NCI-H1417 treated with DMSO at 0.1 percent for 48 hours (cell line): ENCODE measurements at regions not wholly inside any gene's neighbourhood (a gene's known extent, or its start where the extent isn't known, plus 50 kb on each side); places are given as distances from the start of the nearest gene placed in this dataset.

Experiments used
- DNase-seq: peaks from one replicate; lab custom pipeline; 2025; lab: John Stamatoyannopoulos, UW

DNA sequence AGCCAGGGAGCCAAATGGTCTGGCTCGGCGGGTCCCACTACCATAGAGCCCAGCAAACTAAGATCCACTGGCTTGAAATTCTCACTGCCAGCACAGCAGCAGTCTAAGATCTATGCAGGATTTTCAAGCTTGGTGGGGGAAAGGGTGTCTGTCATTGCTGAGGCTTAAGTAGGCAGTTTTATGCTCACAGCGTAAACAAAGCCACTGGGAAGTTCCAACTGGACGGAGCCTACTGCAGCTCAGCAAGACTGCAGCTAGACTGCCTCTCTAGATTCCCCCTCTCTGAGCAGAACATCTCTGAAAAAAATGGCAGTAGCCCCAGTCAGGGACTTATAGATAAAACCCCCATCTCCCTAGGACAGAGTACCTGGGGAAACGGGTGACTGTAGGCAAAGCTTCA is 277.6 kb upstream of the PHF14 start:
- DNase-seq = no peak

GRCh38 chr7:10703059-10703458 is 270.6 kb upstream of the PHF14 start:
- no peak for DNase-seq

DNA sequence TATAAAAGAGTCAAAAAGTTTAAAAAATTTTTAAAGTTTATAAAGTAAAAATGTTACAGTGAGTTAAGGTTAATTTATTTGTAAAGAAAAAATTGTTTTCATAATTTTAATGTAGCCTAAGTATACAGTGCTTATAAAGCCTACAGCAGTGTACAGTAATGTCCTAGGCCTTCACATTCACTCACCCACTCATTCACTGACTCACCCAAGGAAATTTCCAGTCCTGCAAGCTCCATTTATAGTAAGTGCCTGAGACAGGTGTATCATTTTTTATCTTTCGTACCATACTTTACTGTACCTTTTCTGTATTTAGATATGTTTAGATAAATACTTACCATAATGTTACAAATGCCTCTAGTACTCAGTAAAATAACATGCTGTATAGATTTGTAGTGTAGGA is 269.7 kb upstream of the PHF14 start:
- no peak for DNase-seq

- no peak for DNase-seq
These were observed 269.0 kb upstream of the PHF14 start for GRCh38 chr7:10704653-10705052.

- DNase-seq = no peak
These were observed 266.7 kb upstream of the PHF14 start for GRCh38 chr7:10706875-10707493.

GRCh38 chr7:10707519-10707918 is 266.2 kb upstream of the PHF14 start:
- no peak for DNase-seq

DNA sequence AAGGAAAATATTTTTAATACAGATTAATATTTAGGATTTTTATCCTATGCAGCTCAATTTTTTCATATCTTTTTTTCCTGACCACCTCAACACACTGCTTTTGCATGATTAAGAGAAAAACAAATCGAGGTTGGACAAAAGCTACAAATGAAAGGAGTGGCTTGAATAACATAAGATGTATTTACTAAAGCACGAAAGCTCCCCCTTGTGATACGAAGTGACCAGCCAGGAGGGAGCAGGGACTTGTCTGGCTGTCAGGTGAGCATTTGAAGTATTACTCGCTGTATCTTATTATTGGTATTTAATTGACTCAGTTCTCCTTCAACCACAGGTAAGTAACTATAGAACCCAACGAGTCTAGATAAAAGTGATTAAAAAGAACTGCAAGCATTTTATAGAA is 265.2 kb upstream of the PHF14 start:
- DNase-seq = peak; percentile 41

DNA sequence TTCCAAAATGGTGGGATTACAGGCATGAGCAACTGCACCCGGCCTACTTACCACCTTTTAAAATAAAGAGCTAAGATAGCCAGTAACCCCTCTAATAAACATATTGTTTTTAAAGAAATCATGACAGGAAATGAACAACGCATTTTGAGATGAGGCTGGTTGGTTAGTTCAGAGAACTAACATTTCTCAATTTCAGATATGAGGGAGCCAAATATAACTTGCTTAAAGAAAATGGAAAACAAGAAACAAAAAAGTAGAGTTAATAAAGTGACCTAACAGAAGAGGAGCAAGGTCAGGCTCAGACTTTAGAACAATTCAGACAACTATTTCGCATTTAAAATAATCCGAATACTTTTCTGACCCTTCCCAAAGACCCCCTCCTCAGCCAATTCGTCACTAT is 254.9 kb upstream of the PHF14 start:
- DNase-seq = no peak

- no peak for DNase-seq
These were observed 253.6 kb upstream of the PHF14 start for GRCh38 chr7:10720042-10720441.

DNA sequence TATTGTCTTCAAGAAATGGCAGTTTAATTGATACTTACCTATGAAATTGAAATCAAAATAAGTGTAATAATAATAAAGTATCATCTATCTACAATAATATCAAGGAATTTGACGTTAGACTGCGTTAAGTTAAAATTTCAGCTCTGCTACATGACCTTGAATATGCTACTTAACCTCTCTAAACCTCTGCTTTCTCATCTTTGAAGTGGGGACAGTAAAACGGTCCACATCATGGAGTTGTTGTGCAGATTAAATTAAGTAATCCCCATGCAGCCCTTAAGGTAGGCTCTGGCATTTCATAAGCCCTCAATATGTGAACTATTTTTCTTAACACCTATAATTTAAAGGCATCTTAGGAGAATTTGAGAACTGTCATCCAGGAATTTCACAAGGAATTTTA is 252.4 kb upstream of the PHF14 start:
- no peak for DNase-seq

GRCh38 chr7:10723832-10724231 is 249.8 kb upstream of the PHF14 start:
- DNase-seq = no peak

DNA sequence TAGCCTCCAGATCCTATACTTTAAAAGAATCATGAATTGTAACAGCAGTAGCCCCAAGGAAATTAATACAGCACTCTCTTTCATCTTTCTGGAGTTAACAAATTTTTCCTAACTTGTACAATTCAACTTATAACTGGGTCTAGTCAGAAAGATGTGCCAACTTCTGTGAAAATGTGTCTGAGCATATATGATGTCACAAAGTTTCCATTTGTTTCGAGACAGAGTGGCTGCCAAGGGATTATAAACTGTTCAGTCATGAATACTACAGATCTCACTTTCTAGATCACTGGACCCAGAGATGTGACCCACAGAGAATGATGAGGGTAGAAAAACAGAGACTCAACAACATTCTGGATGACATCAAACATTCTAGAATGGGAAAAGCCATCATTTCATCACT is 249.2 kb upstream of the PHF14 start:
- DNase-seq = no peak

GRCh38 chr7:10727636-10728035 is 246.0 kb upstream of the PHF14 start:
- no peak for DNase-seq

- DNase-seq = no peak
These were observed 242.4 kb upstream of the PHF14 start for GRCh38 chr7:10731253-10731773.

GRCh38 chr7:10733747-10734146 is 239.9 kb upstream of the PHF14 start:
- DNase-seq = no peak

DNA sequence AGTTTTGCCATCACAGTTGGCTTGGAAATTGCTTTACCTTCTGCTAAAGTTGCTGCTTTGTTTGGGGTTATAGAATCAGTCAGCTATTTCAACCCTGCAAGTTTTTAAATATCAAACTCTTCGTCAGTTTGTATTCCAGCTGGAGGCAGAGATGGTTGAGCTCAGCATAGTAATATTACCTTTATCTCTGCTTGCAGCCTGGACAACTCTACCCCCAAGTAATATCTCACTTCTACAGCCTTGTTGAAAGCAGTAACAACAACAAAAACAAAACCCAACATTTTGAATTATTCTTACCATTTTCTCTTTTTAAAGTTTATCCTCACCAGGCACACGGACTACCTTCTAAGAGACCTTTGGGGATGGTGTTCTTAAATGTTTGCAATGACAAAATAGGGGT is 239.1 kb upstream of the PHF14 start:
- no peak for DNase-seq

DNA sequence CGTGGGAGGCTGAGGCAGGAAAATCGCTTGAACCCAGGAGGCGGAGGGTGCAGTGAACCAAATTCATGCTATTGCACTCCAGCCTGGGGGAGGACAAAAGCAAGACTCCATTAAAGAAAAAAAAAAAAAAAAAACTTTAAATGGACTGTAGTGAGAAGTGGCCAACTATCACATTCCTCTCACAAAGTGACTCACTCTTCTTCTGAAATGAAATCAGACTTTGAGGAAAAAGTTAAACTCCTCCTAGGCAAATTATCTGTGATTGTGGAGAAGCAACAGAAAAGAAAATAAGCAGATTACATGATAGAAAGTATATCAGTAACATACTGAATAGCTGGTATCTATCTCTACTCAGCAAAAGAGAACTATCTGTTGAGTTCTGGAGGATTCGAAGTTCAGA is 234.3 kb upstream of the PHF14 start:
- DNase-seq = no peak

GRCh38 chr7:10740805-10741204 is 232.9 kb upstream of the PHF14 start:
- no peak for DNase-seq

GRCh38 chr7:10756981-10757380 is 216.7 kb upstream of the PHF14 start:
- no peak for DNase-seq

- DNase-seq = no peak
These were observed 214.6 kb upstream of the PHF14 start for GRCh38 chr7:10759120-10759519.

- DNase-seq = no peak
These were observed 205.9 kb upstream of the PHF14 start for GRCh38 chr7:10767771-10768170.

DNA sequence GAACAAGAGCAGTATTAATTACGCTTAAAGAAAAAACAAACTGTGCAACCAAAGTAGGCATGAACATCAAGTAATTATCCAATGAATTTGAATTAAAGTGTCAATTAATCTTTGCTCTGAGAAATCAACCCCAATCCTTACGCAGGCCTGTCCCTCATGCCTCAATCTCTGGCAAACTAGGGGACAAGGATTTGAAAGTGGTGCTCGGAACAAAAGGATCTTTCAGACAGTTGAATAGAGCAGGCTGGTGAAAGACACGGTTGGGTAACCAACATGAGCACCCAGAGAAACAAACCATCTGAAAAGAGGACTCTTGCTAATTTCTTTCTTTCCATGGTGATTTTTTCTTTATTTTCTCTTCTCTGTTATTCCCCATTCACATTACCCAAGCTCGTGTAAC is 203.5 kb upstream of the PHF14 start:
- DNase-seq = no peak

GRCh38 chr7:10773430-10773829 is 200.2 kb upstream of the PHF14 start:
- no peak for DNase-seq
